ENCODE measurements at regions not wholly inside any gene's neighbourhood (a gene's known extent, or its start where the extent isn't known, plus 50 kb on each side); places are given as distances from the start of the nearest gene placed in this dataset.

DNA sequence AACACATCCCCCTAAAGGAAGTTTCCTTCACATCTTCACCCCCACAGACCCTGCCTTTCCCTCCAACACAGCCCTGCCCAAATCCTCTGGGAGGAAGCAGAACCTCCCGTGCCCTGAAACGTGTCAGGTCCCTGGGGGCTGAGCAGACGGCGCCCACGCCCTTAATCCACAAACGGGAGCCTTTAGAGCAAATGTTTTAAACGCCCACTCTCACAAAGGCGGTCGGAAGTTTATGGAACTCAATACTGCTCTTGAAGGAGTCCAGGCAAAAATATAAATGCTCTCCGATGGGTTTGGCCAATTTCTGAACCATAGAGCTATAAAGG, 237.1 kb upstream of the AFDN start:
- DNase-seq: no peak

GRCh38 chr6:167590193-167590592, 236.5 kb upstream of the AFDN start:
- DNase-seq: no peak
